Suprapubic skin (tissue), 4 donors: ENCODE measurements at regions not wholly inside any gene's neighbourhood (a gene's known extent, or its start where the extent isn't known, plus 50 kb on each side); places are given as distances from the start of the nearest gene placed in this dataset.

Experiments used
- DNase-seq, 2 donors: peaks; one replicate each; pipeline ENCODE4 v3.0.0-alpha.2; 2019; ENCODE audit warnings: low spot score in 2 of 2
- H3K27ac ChIP-seq: fragments of 200-600 bp; sonication (generic); one replicate; pipeline ENCODE4 v1.5.1; 2019
- H3K27me3 ChIP-seq: fragments of 200-600 bp; sonication (generic); one replicate; pipeline ENCODE4 v1.5.1; 2019
- H3K36me3 ChIP-seq: fragments of 200-600 bp; sonication (generic); one replicate; pipeline ENCODE4 v1.5.1; 2019
- H3K4me1 ChIP-seq: fragments of 200-600 bp; sonication (generic); one replicate; pipeline ENCODE4 v1.5.1; 2019
- H3K4me3 ChIP-seq: fragments of 200-600 bp; sonication (generic); one replicate; pipeline ENCODE4 v1.5.1; 2019; ENCODE audit warnings: mild to moderate bottlenecking
- H3K9me3 ChIP-seq: fragments of 200-600 bp; sonication (generic); one replicate; pipeline ENCODE4 v1.5.1; 2019
- EP300 ChIP-seq: sonication (generic); formaldehyde crosslinking; IDR thresholded peaks from one replicate; pipeline ENCODE4 v1.6.1; 2017; ENCODE audit warnings: antibody characterized with exemption
- POLR2A ChIP-seq, 2 donors: fragments of 450-650 bp; IDR thresholded peaks; one replicate each; pipeline ENCODE4 v1.6.1; 2017; ENCODE audit warnings: antibody characterized with exemption in 2 of 2, mild to moderate bottlenecking in 2 of 2, moderate library complexity in 2 of 2
- POLR2AphosphoS5 ChIP-seq, 3 donors: sonication (generic); formaldehyde crosslinking; IDR thresholded peaks; one replicate each; pipeline ENCODE4 v1.6.1; 2017; ENCODE audit warnings: antibody characterized with exemption in 3 of 3
- WGBS: methylation state at CpG from one replicate; pipeline ENCODE4 v1.1.5; 2018; 5-methylcytosine and 5-hydroxymethylcytosine counted together
- TF ChIP-seq, protein P1 (sequence below), 2 donors: fragments of 200-600 bp in 1 of 2; fragments of 450-650 bp in 1 of 2; sonication (generic) in 1 of 2; IDR thresholded peaks; one replicate each; pipeline ENCODE4 v1.5.1; 2016 to 2019; ENCODE audit warnings: antibody characterized with exemption in 2 of 2, mild to moderate bottlenecking in 1 of 2, moderate library complexity in 1 of 2

DNA sequence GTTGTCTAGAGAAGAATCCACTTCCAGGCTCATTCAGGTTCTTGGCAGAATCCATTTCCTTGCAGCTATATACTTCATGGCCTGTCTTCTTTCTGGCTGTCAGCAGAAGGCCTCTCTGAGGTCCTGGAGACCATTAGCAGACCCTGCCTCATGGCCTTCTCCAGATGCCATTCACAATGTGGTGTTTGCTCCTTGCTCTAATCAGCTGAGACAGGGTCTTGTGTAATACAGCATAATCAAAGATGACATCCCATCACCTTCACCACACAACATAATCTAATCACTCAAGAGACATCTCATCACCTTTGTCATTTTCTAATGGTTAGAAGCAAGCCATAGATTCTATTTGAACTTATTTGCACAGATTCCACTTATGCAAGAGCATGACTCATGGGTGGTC, 403.9 kb upstream of the LRRC7 start:
- H3K36me3 ChIP-seq: no peaks in the 10 kb centered on the region
- no peak overlapping the region for H3K4me3 ChIP-seq
- no peak overlapping the region for H3K27ac ChIP-seq
- no peaks in the 10 kb centered on the region for H3K9me3 ChIP-seq
- DNase-seq: no peak
- no peaks in the 10 kb centered on the region for H3K27me3 ChIP-seq
- H3K4me1 ChIP-seq: no peaks in the 10 kb centered on the region
- no peak for TF ChIP-seq EP300
- no peak for TF ChIP-seq POLR2A (IDR thresholded peaks at IDR 0.05)

DNA sequence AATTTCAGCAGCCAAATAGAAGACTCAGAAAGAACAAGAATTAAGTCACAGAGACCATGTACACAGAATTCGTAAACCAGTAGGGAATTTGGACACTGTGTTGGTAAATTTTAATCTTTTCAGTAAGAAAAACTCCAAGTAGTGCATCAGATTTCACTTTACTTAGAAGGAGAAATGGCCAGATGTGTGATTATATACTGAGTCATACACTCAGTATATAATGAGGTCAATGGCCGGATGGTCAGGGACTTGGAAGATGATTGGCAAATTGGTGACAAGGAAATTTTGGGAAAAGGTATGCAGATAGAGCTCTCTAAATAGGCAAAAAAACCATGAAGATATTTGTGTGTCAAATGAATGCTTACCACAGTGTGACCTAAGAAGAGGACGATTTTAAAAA, 399.8 kb upstream of the LRRC7 start:
- Histone ChIP-seq H3K36me3 (no peaks in the 10 kb centered on the region), H3K9me3 (no peaks in the 10 kb centered on the region), H3K27ac (no peak overlapping the region), H3K4me3 (no peak overlapping the region), H3K4me1 (no peaks in the 10 kb centered on the region), H3K27me3 (no peaks in the 10 kb centered on the region)
- WGBS: 84% methylated on average over 3 of the region's 3 CpGs
- no peak for TF ChIP-seq EP300
- TF ChIP-seq POLR2AphosphoS5 (IDR thresholded peaks at IDR 0.05): no peak
- TF ChIP-seq POLR2A (IDR thresholded peaks at IDR 0.05): no peak
- TF ChIP-seq, protein P1, sequence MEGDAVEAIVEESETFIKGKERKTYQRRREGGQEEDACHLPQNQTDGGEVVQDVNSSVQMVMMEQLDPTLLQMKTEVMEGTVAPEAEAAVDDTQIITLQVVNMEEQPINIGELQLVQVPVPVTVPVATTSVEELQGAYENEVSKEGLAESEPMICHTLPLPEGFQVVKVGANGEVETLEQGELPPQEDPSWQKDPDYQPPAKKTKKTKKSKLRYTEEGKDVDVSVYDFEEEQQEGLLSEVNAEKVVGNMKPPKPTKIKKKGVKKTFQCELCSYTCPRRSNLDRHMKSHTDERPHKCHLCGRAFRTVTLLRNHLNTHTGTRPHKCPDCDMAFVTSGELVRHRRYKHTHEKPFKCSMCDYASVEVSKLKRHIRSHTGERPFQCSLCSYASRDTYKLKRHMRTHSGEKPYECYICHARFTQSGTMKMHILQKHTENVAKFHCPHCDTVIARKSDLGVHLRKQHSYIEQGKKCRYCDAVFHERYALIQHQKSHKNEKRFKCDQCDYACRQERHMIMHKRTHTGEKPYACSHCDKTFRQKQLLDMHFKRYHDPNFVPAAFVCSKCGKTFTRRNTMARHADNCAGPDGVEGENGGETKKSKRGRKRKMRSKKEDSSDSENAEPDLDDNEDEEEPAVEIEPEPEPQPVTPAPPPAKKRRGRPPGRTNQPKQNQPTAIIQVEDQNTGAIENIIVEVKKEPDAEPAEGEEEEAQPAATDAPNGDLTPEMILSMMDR (IDR thresholded peaks at IDR 0.05): no peak
- no peak for DNase-seq

DNA sequence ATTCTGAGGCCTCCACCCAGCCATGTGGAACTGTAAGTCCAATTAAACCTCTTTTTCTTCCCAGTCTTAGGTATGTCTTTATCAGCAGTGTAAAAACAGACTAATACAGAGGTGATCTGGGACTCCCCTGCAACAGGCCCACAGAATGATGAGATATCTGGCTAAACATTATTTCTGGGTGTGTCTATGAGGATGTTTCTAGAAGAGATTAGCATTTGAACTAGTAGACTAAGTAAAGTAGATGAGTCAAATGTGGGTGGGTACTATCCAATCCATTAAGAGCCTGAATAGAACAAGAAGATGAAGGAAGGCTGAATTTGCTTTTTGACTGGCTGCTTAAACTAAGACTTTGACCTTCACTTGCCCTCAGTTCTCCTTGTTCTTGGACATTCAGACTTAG, 396.5 kb upstream of the LRRC7 start:
- TF ChIP-seq POLR2A (IDR thresholded peaks at IDR 0.05) (no peak), EP300 (no peak), POLR2AphosphoS5 (IDR thresholded peaks at IDR 0.05) (no peak)
- TF ChIP-seq, protein P1 (IDR thresholded peaks at IDR 0.05): no peak
- Histone ChIP-seq H3K9me3 (no peaks in the 10 kb centered on the region), H3K4me3 (no peak overlapping the region), H3K27me3 (no peaks in the 10 kb centered on the region), H3K27ac (no peak overlapping the region), H3K4me1 (no peaks in the 10 kb centered on the region), H3K36me3 (no peaks in the 10 kb centered on the region)
- no peak for DNase-seq

DNA sequence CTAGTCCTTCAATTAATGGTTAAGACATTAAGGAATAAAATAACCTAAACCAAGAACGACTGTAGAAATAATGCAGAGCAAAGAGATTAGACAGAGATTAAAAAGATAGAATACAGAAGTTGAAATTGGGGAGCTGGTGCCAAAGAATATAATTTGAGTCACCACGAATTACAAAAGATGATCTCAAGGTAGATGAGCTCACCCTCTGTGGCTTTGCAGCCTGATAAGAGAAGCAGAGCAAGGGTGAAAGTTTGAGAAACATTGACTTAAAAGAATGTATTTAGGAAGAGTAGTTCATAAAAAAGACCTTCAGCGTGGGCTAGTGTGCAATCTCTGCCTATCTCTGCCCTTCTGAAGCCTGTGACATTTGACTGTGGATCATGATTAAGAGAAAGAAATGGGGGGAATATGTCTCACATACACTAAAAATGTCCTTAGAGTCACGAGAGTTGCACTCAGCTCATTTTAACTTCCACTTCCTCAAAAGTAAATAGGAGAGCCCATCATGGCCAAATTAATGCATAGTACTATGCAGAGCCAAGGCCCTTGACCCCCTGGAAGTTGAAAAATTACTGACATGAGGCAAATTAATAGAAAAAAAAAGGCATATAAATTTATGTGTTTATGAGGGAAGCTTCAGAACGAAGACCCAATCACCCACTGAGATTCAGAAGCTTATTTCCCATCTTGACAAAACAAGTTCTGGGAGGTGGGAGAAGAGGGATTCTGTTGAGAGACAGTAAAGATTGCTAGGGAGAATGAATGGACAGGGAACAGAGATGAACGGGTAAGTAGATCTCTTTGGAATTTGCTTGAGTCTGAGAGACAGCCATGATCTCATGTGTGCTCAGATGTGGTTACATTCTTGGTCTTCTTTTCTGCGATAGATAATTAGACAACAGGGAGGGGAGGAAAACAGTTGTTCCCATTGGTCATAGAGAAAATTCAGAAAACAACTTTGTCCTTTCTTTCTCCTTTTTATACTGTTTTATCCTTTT, 395.4 kb upstream of the LRRC7 start:
- TF ChIP-seq EP300: no peak
- TF ChIP-seq POLR2AphosphoS5 (IDR thresholded peaks at IDR 0.05): no peak
- no peak for TF ChIP-seq POLR2A (IDR thresholded peaks at IDR 0.05)
- TF ChIP-seq, protein P1 (IDR thresholded peaks at IDR 0.05): no peak

DNA sequence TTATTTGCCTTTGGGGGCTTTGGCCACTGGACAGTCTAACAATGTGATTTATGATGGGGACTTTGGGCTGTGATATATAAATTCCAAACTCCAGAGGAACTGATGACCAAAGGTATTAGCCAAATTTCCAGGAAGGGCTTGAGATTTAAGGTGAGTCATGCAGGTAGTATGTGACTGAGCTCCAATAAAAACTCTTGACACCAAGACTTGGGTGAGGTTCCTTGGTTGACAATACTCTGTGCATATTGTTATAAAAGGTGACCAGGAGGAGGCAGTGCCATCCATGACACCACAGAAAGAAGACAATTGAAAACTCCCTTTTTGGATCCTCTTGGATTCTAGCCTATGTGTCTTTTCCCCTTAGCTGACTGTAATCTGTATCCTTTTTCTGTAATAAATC, 392.7 kb upstream of the LRRC7 start:
- no peak for DNase-seq
- Histone ChIP-seq H3K27me3 (no peaks in the 10 kb centered on the region), H3K27ac (no peak overlapping the region), H3K9me3 (no peaks in the 10 kb centered on the region), H3K4me1 (no peaks in the 10 kb centered on the region), H3K4me3 (no peak overlapping the region), H3K36me3 (no peaks in the 10 kb centered on the region)
- TF ChIP-seq, protein P1 (IDR thresholded peaks at IDR 0.05): no peak
- TF ChIP-seq POLR2A (IDR thresholded peaks at IDR 0.05): no peak

More for the DNA sequence above, 395.4 kb upstream of the LRRC7 start:
- Histone ChIP-seq H3K9me3 (no peaks in the 10 kb centered on the region), H3K4me1 (no peaks in the 10 kb centered on the region), H3K27me3 (no peaks in the 10 kb centered on the region), H3K36me3 (no peaks in the 10 kb centered on the region), H3K27ac (no peak overlapping the region), H3K4me3 (no peak overlapping the region)
- 71% methylated on average over 7 of the region's 7 CpGs for WGBS
- DNase-seq: no peak
